Tongue (tissue), 1 donor: ENCODE measurements at regions not wholly inside any gene's neighbourhood (a gene's known extent, or its start where the extent isn't known, plus 50 kb on each side); places are given as distances from the start of the nearest gene placed in this dataset.

Source experiments
- DNase-seq: peaks from one replicate; pipeline ENCODE4 v3.0.0-alpha.2; 2015

DNA sequence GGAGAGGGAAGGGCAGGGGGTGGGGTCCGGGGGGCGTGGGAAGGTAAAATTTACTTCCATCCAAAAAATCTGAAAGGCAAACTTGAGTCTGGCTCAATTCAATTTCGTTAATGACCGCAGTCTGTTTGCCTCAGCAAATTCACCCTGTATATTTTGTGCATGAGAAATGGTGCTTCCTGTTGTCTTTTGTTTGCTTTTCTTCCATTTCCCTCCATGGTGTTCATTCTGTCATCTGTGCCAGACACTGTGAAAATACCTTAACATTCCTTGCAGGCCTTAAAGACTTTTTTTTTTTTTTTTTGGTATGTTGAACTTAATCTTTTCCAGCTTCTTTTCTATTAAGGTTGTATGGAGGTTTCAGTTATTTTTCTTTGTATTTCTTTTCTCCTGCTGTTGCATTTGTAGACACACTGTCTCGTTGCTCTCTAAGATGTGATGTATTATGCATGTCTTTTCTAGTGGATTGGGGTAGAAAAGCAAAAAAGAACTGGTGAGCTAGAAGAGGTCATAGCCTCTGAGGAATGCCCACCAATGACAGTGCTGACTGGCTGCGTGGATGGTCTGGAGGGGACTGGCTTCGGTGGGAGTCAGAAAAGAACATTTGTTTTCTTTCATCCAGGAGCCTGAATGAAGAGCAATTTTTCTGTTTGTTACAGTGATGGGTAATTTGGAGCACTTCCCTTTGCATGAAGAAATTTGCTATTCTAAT lies 585.0 kb upstream of the MAP3K7 start:
- DNase-seq: no peak

GRCh38 chr6:91167846-91168245 lies 581.0 kb upstream of the MAP3K7 start:
- peak; percentile 6 for DNase-seq

DNA sequence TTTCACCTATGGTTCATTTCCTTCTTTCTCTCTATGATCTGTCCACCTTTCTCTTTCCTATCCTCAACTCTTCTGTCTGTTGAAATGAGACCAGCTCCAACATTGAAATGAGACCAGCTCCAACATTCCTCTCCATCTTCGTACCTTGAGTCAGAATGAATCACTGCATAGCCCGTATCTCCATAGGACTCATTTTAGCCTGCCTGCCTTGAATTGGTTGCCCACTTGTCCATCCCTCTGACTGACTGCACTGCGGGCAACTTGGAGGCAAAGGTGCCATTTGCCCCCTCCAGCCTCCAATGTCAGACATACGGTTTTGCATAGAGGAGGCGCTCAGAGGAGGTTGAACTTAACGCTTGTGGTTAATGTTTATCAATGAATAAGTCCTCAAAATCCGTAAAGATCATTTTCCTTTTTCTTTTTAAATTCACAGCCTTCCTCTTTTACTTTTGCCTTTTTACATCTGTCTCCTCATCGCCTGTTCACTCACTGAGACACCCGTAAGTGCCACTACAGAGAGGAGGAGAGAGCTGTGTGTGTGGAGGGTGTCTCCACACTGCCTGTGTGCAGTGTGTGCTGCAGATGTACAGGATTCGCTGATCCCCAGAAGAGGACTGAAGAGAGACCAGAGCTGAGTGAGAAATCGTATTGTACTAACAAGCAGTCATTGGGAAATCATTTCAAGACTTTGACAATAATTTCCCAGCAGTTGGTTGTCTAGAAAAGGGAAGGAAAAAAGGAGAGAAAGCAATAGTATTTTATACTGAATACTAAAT lies 579.6 kb upstream of the MAP3K7 start:
- DNase-seq: no peak

- DNase-seq: no peak
These were observed 577.2 kb upstream of the MAP3K7 start for GRCh38 chr6:91164105-91164504.

GRCh38 chr6:91161246-91161645 lies 574.4 kb upstream of the MAP3K7 start:
- DNase-seq: no peak

GRCh38 chr6:91155129-91155785 lies 568.4 kb upstream of the MAP3K7 start:
- DNase-seq: no peak

DNA sequence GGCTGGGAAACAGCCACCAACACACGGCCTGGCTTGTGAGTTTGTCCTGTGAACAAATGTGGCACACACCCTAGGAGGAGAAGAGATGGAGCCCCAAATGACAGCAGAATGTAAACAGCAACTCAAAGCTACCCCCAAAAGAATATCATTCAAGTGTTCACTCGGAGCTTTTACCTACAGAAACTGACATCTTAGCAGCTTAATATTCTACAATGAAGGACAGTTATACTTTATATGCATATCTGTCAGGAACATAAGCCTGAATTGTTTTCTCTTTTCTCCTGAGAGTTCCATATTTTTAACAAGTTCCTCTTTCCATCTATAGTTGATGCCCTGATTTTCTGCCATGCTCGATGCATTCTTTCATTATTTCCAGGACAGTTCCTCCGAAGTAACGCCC lies 566.0 kb upstream of the MAP3K7 start:
- DNase-seq: no peak

GRCh38 chr6:91149956-91150705 lies 563.3 kb upstream of the MAP3K7 start:
- no peak for DNase-seq

GRCh38 chr6:91149246-91149955 lies 562.5 kb upstream of the MAP3K7 start:
- DNase-seq: no peak

- DNase-seq: no peak
These were observed 557.3 kb upstream of the MAP3K7 start for GRCh38 chr6:91144126-91144525.

DNA sequence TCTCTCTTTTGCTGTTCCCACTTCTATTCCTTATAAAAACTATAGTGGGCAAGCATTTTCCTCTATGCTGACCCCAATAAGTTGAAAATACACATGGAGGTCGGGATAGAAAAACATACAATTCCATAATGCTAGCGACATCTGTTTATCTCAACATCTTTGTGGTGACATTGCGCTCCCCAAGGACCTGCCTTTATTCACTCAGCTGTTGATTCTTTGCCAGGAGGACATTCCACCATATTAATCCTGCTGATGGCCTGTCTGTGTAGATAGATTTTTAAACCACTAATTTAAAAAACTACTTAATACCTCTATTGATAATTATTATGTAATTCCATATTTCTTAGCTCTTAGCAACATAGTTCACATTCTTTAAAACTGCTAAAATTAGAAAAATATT lies 555.3 kb upstream of the MAP3K7 start:
- no peak for DNase-seq

GRCh38 chr6:91141346-91141745 lies 554.5 kb upstream of the MAP3K7 start:
- no peak for DNase-seq

- DNase-seq: no peak
These were observed 553.6 kb upstream of the MAP3K7 start for GRCh38 chr6:91140449-91140848.

DNA sequence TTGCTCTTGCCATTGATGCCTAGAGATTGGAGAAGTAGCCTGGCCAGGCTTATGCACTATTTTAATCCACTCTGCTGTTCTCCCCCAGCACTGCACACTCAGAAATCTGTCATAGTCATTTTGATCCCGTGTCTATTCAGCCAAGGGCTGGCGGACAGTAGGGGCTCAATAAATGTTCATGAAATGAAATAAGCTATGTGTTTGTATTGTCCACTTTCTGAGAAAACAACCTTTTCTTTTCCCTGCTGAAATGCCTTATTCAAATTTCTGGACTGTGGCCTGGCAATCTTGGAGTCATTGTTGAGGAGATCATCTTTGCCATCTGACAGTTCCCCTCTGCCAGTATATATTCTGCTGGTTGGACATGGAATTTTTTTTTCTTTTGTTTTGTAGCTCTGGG lies 550.4 kb upstream of the MAP3K7 start:
- DNase-seq: no peak

- DNase-seq: no peak
These were observed 548.7 kb upstream of the MAP3K7 start for GRCh38 chr6:91135406-91136103.

- no peak for DNase-seq
These were observed 545.6 kb upstream of the MAP3K7 start for GRCh38 chr6:91132461-91132860.

- DNase-seq: peak; percentile 1
These were observed 543.3 kb upstream of the MAP3K7 start for GRCh38 chr6:91130126-91130525.

DNA sequence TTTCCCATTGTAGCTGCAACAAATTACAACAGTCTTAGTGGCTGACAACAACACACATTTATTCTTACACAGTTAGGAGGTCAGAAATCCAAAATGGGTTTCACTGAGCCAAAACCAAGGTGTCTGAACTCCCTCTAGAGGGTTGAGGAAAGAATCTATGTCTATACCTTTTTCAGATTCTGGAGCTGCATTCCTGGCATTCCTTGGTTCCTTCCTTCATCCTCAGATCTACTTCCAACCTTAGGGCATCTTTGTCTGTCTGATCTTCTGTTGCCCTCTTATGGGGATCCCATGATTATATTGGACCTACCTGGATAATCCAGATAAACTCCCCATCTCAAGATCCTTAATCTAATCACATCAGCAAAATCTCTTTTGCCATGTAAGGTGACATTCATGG lies 540.9 kb upstream of the MAP3K7 start:
- no peak for DNase-seq

DNA sequence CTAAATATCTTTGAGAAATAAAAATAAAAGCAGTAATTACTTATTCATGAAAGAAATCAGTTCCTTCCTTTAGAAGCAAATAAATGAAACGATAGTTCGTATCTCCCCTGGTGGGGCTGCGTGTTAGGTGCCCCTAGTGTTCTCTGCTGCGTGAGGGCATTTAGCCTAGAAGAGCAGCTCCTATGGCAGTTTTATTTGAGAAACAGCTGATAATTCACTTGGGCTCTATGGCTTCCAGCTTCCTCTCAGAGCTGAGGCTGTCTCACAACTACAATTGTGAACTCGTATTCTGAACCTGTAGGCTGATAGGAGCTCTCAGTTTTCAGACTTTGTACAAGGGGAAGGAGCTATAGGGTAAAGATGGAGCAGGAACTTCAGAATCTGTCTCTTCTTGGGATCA lies 540.0 kb upstream of the MAP3K7 start:
- DNase-seq: no peak

DNA sequence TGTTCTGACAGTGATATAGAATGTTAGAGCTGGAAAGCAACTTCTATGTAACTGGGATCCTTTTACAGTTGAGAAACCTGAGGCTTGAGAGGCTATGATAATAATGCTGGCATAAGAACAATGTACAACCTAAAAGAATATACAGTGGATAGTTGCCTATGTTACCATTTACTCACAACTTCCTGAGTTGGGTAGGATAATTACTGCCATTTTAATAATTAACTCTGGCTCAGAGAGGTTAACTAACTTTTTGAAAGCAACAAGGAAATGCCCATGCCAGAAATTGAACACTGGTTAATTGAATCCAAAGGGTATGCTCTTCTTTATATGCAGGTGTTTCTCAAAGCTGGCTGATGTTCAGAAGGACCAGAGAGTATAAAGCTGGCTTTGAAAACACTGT lies 530.7 kb upstream of the MAP3K7 start:
- no peak for DNase-seq

- no peak for DNase-seq
These were observed 527.3 kb upstream of the MAP3K7 start for GRCh38 chr6:91114123-91114708.
